Gastroesophageal sphincter (tissue), 4 donors: ENCODE measurements at regions not wholly inside any gene's neighbourhood (a gene's known extent, or its start where the extent isn't known, plus 50 kb on each side); places are given as distances from the start of the nearest gene placed in this dataset.

ENCODE experiments used
- ATAC-seq: fragments of 150-250 bp; one replicate; pipeline ENCODE4 v1.9.1; 2016; ENCODE audit warnings: mild to moderate bottlenecking, moderate library complexity
- H3K27ac ChIP-seq, 4 donors: fragments of 200-600 bp; sonication (generic) in 3 of 4; 1 replicate in 3 of 4; 2 replicates in 1 of 4; pipeline ENCODE4 v1.5.1; 2016 to 2019
- H3K27me3 ChIP-seq: fragments of 200-600 bp; sonication (generic); one replicate; pipeline ENCODE4 v1.5.1; 2019
- H3K36me3 ChIP-seq, 2 donors: fragments of 200-600 bp; sonication (generic); one replicate each; pipeline ENCODE4 v1.5.1; 2019; ENCODE audit warnings: control low read depth in 1 of 2
- H3K4me1 ChIP-seq, 3 donors: fragments of 200-600 bp; sonication (generic); 1 replicate in 2 of 3; 2 replicates in 1 of 3; pipeline ENCODE4 v1.5.1; 2016 to 2019; ENCODE audit warnings: control low read depth in 2 of 3
- H3K4me3 ChIP-seq, 2 donors: fragments of 200-600 bp; sonication (generic); one replicate each; pipeline ENCODE4 v1.5.1; 2019; ENCODE audit warnings: mild to moderate bottlenecking in 1 of 2, moderate library complexity in 1 of 2
- H3K9me3 ChIP-seq, 3 donors: fragments of 200-600 bp; sonication (generic); one replicate each; pipeline ENCODE4 v1.5.1; 2017 to 2019; ENCODE audit warnings: control low read depth in 2 of 3
- EP300 ChIP-seq: sonication (generic); formaldehyde crosslinking; IDR thresholded peaks from one replicate; pipeline ENCODE4 v1.6.1; 2017; ENCODE audit warnings: antibody characterized with exemption, mild to moderate bottlenecking
- POLR2A ChIP-seq, 2 donors: fragments of 450-650 bp; IDR thresholded peaks; one replicate each; pipeline ENCODE4 v1.6.1; 2017; ENCODE audit warnings: antibody characterized with exemption in 2 of 2, mild to moderate bottlenecking in 2 of 2, moderate library complexity in 1 of 2
- POLR2AphosphoS5 ChIP-seq: sonication (generic); formaldehyde crosslinking; IDR thresholded peaks from one replicate; pipeline ENCODE4 v1.6.1; 2017; ENCODE audit warnings: antibody characterized with exemption
- WGBS, 2 donors: methylation state at CpG; one replicate each; pipeline ENCODE4 v1.1.5; 2018; ENCODE audit warnings: low coverage in 1 of 2; 5-methylcytosine and 5-hydroxymethylcytosine counted together
- TF ChIP-seq, protein P1 (sequence below), 4 experiments: fragments of 200-600 bp in 2 of 4; fragments of 450-650 bp in 2 of 4; sonication (generic) in 1 of 4; IDR thresholded peaks; one replicate each; pipeline ENCODE4 v1.5.1; 2017 to 2019; ENCODE audit warnings: antibody characterized with exemption in 4 of 4, mild to moderate bottlenecking in 2 of 4, moderate library complexity in 2 of 4

DNA sequence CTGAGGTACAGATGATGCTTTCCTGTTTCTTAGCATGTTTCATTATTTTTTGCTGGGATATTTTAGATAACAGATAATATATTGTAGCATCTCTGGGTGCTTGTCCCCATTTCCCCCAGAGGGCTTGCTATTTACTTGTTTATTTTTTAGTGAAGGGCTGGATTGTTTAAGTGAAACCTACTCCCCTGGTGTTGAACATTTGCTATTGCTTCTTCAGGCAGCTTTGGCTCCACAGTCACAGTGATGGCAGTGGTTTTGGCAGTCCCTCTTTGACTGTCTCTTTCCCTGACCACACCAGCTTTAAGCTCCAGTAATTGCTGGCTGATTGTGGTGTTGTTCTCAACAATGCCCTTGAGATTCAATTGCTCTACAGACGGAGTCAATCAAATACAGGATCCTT, 128.9 kb downstream of the KLF13 start:
- TF ChIP-seq POLR2AphosphoS5 = no peak
- TF ChIP-seq EP300 = no peak
- TF ChIP-seq, protein P1, sequence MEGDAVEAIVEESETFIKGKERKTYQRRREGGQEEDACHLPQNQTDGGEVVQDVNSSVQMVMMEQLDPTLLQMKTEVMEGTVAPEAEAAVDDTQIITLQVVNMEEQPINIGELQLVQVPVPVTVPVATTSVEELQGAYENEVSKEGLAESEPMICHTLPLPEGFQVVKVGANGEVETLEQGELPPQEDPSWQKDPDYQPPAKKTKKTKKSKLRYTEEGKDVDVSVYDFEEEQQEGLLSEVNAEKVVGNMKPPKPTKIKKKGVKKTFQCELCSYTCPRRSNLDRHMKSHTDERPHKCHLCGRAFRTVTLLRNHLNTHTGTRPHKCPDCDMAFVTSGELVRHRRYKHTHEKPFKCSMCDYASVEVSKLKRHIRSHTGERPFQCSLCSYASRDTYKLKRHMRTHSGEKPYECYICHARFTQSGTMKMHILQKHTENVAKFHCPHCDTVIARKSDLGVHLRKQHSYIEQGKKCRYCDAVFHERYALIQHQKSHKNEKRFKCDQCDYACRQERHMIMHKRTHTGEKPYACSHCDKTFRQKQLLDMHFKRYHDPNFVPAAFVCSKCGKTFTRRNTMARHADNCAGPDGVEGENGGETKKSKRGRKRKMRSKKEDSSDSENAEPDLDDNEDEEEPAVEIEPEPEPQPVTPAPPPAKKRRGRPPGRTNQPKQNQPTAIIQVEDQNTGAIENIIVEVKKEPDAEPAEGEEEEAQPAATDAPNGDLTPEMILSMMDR (IDR thresholded peaks at IDR 0.05) = no peak
- TF ChIP-seq POLR2A (IDR thresholded peaks at IDR 0.05) = no peak
- 100% methylated on average over 1 of the region's 1 CpG for WGBS, 2 donors
- Histone ChIP-seq H3K4me1 (no peaks in the 10 kb centered on the region), H3K27me3 (peaks cover 8% of the 10 kb centered on the region), H3K27ac (no peak overlapping the region), H3K9me3 (peaks cover 0 to 5% (median 0%) of the 10 kb centered on the region in 3 donors), H3K36me3 (no peaks in the 10 kb centered on the region), H3K4me3 (no peak overlapping the region)
- no peak for ATAC-seq

DNA sequence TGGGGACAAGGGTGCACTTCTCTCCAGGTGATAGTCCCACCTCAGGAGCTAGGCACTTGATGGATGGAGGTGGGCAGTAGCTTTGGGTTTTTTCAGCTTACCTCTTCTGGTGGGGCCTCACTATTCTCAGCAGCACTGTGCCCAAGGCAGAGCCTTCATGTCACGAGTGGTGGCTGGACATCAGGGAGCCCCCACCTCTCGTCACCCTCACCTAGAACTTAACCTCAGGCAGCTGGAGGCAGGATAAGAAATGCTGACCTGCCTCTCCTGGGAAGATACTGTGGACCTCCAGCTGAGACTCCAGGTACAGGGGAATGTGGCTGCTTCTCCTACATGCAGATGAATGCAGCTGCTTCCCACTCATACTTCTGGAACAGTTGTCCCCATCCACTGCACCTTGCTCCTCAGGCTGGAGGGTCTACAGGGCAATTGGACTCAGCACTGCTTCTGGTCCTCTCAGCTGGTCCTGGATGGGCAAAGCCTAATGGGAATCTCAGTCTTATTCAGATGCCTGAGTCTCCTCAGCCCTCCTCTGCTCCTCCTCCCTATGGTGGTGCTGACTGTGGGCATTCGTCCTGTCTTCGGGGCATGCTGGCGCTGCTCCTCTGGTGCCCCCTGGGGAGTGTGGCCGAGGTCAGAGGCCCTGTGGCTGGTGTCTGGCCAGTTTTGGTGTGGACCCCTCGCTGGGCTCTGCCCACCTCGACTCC, 129.9 kb downstream of the KLF13 start:
- Histone ChIP-seq H3K4me3 (no peak overlapping the region), H3K36me3 (no peaks in the 10 kb centered on the region), H3K4me1 (no peaks in the 10 kb centered on the region), H3K27me3 (peaks cover 8% of the 10 kb centered on the region), H3K9me3 (no peaks in the 10 kb centered on the region), H3K27ac (peak overlapping the region in 1 of 4 donors; percentile 2)
- ATAC-seq = no peak
- TF ChIP-seq POLR2AphosphoS5 (no peak), POLR2A (IDR thresholded peaks at IDR 0.05) (no peak), EP300 (no peak)
- TF ChIP-seq, protein P1 (IDR thresholded peaks at IDR 0.05) = no peak
- 100% methylated on average over 2 of the region's 8 CpGs; no CpG with 5 or more reads in 1 of the 2 donors for WGBS, 2 donors

DNA sequence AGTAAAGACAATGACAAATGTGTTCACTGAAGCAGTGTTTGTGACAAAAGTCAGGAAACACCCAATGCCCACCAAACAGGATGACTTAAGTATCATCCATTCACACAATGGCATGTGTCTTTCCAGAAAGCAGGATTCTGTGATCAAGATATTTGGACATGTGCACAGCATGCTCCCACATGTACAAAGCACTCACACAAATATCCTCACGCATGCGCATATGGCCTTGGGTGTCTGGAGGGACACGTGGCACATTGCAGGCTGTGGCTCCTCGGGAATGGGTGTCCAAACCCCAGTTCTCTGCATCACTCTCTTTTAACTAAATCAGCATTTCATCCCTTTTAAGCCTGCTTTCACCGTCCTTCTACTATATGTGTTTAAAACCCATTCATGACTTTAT, 130.5 kb downstream of the KLF13 start:
- H3K4me3 ChIP-seq = no peak overlapping the region
- H3K27ac ChIP-seq = peak overlapping the region in 1 of 4 donors; percentile 2
- ATAC-seq = no peak
- WGBS, 2 donors = 40 to 57% methylated on average over 1 to 5 of the region's 5 CpGs
- no peaks in the 10 kb centered on the region for H3K36me3 ChIP-seq
- H3K9me3 ChIP-seq = no peaks in the 10 kb centered on the region
- TF ChIP-seq, protein P1 (IDR thresholded peaks at IDR 0.05) = no peak
- TF ChIP-seq POLR2A (IDR thresholded peaks at IDR 0.05) = no peak
- no peak for TF ChIP-seq EP300
- TF ChIP-seq POLR2AphosphoS5 = no peak
- no peaks in the 10 kb centered on the region for H3K4me1 ChIP-seq
- peaks cover 8% of the 10 kb centered on the region for H3K27me3 ChIP-seq

DNA sequence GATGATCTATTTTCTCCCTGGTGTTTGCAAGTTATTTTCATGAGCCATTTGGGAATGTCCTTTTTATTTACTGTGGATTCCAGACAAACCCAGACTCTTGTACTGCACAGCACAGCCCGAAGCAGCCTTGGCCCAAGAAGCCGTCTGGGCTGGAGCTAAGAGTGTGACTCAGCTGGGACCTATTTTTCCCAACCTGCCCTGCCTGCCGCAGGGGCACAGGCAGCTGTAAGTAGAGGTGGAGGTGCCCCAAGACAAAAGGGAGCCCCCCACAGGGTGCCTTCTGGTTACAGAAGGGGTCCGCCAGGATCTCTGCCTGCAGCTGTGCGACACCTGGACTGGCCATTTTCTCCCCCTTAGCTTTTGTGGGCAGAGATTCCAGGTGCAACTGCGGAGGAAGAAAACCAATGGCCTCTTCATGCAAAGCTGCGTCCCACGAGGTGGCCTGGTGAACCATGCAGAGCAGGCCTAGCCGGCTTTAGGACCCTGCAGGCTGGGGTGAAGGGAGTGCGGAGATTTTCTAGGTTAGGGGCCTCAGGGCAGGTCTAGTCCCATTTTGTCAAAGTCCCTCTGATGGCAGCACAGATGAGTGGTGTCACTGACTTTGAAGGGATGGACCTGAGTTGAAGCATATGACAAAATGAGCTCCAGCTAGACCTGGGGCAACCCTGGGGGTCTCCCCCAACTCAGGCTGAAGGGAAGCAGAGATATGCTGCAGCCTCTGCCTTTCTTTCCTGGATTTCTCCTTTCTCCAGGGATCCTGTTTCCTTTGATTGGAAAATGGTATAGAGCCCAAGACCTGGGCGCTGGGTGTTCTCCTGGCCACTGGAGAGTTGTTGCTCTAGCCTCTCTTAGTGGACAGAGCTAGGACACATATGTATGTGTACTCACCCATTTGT, 131.2 kb downstream of the KLF13 start:
- Histone ChIP-seq H3K9me3 (no peaks in the 10 kb centered on the region), H3K27ac (peak overlapping the region in 1 of 4 donors; percentile 2), H3K4me3 (no peak overlapping the region), H3K27me3 (peaks cover 8% of the 10 kb centered on the region), H3K36me3 (no peaks in the 10 kb centered on the region), H3K4me1 (no peaks in the 10 kb centered on the region)
- TF ChIP-seq, protein P1 (IDR thresholded peaks at IDR 0.05) = no peak
- TF ChIP-seq EP300 = no peak
- TF ChIP-seq POLR2A (IDR thresholded peaks at IDR 0.05) = no peak
- TF ChIP-seq POLR2AphosphoS5 = no peak
- 49% methylated on average over 3 of the region's 11 CpGs; no CpG with 5 or more reads in 1 of the 2 donors for WGBS, 2 donors
- no peak for ATAC-seq
